GM21360 (cell line): ENCODE measurements at regions not wholly inside any gene's neighbourhood (a gene's known extent, or its start where the extent isn't known, plus 50 kb on each side); places are given as distances from the start of the nearest gene placed in this dataset.

ENCODE experiments used
- ATAC-seq: cut with Tn5 transposase; IDR thresholded peaks from one replicate; pipeline ENCODE4 v1.9.1; 2021; ENCODE audit warnings: mild to moderate bottlenecking, moderate library complexity; ENCODE audit not compliant: unreplicated experiment

DNA sequence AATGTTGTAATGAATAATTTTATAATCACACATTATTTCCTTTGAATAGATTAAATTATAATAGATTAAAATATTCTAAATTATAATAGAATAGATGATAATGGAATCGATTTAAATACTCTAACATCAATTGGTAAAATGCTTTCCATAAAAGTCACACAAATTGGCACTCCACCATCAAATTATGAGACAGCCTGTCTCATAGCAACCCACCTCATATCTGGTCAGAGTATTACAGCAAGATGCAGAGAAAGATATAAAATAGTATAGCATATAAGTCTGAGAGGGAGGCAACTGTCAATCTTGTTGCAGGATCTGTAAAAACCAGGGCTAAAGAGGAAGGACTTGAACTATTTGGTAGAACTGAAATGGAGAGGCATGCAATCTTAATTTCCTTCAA is 98.4 kb upstream of the NCKAP5 start:
- ATAC-seq: no peak

DNA sequence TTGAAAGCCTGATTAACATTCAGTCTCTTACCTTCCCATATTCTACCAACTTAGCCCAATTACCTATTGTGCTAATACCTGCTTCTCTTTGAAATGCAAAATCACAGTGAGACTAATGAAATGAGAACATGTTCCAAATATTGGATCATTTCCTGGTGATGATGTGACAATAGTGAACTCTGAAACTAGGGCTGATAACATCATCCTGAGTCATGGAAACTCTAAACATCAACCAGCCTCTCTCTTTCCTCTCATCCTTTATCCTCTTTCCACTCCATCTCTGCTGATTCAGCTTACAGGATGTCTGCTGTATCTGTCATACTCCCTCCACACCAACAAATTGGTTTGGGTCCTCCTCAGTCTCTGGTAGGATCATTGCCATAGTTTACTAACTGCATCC is 98.8 kb upstream of the NCKAP5 start:
- no peak for ATAC-seq

DNA sequence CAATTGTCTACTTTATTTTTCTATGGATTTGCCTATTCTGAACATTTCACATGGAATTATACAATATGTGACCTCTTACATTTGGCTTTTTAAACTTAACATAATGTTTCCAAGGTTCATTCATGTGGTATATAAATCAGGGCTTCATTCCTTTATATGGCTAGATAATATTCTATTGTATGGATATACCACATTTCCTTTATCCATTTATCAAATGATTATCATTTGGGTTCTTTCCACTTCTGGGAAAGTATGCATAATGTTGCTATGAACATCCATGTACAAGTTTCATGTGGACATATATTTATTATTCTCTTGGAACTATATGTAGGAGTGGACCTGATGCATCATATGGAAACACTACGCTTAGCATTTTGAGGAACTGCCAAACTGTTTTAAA is 99.7 kb upstream of the NCKAP5 start:
- ATAC-seq: no peak

DNA sequence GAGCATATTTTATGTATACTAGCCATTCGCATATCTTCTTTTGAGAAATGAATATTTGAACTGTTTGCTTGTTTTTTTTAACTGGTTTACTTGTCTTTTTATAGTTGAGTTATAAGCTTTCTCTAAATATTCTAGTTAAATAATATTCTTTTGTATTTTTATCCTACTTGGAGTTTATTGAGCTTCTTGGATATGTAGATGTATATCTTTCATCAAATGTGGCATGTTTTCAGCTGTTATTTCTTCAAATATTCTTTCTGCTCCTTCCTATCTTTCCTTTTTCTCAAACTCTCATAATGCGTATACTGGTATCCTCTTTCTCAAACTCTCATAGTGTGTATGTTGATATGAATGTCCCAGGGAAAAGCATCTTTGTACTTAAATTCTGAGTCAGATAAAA is 100.3 kb upstream of the NCKAP5 start:
- no peak for ATAC-seq

DNA sequence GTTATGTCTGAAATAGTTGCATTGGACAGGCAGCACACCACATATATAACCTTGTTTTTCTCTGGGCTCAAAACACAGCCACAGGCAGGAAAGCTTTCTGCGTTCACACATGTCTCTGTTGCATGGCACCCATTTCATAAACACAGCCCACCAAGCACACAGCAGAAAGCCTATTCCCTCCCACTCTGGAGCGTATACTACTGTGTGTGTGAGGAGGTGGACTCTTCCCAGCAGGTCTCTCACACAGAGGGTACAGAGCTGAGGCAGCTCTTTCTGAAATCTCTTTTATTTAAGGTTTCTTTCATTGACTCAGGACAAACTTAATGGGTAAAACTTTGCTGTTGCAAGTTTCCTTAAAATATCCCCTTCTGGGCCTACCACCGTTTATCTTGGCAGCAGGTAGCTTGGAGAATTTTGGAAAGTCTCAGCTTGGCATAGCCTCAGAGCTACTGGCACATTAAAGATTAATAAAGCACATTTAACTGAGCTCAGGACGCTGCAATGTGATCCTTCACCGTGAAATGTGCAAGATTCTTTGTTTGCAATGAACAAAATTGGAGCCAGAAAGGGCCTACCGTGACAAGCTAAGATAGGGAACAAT is 105.1 kb upstream of the NCKAP5 start:
- no peak for ATAC-seq

DNA sequence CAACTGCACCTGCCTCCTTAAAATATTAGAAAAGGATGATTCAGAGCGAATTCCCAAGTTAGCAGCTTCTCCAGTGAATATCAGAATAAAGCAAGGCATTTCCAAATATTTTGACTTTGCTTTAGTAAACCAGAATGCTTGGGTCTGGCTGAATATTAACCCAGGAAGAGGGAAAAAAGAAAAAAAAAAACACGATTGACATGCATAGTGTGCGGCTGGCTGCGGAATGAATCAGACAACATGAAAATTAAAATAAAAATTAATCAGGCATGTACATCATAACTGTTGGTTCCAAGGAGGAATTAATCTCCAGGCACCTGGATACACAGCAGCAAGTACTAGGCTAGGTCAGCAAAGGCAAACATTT is 105.8 kb upstream of the NCKAP5 start:
- no peak for ATAC-seq

DNA sequence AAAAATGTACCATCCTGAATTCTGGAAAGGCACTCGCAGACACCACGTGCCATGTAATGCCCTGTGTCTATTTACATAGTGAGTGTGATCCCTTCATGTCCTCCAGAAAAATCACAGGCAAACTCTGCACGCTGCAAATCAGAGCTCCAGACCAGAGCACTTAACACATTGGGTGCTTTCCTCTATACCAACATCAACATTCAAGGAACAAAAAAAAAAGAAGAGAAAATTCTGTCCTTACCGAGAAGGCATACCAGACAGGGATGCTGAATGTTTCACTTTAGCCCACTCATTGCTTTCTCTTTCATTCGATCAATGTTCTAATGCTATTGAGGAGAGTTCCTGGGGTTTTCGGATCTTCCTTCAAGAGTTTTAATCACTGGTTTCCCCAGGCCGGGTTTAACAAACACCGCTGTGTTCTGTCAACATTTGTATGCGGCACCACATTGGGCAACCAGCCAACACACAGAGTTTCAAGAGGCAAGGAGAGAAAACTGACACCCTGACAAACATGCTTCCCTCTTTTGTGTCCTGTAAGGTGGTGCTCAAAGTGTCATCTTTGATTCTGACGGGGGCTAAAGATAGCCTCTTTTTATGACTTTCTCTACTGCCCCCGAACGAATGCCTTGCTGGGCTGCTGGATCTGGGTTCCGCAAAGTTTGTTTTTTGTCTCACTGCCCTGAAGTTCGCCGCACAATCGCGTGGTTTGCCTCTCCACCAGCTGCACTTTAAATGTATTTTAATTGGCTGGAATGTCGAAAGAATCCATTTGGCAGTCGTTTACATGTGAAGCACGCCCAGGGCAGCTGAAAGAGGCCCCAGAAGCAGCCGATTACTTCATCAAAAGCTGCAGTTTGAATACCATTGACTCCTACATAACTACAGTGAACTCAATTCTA is 106.4 kb upstream of the NCKAP5 start:
- no peak for ATAC-seq

DNA sequence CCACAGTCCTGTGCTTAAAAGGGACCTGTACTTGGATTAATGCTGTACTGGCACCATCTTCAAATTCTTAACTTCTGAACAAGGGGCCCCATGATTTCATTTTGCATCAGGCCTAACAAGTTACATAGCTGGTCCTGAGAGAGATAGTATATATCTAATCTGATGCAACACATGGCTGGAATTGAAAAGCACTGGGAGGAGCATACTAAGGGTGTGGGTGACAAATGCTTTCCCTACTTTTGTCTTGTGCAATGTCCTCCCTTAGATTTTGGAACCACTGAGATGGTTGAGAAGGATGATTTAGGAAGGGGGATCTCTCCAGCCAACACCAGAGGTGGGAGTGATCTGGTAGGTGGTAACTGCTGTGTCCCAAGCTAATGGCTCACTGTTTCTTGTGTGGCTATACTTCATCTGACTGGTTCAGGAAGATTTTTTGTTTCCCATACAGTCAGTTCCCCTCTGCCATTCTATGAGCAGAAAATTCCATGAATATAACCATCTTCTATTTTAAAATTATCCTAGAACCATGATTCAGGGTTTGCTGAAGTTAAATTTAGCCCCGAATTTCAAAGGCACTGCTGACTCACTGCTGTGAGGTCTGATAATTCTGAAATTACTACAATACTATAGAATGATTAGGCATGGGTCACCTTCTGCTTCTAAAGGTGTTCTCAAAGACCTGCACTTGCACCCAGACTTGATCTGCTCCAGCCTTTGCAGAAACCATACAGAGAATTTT is 108.3 kb upstream of the NCKAP5 start:
- no peak for ATAC-seq

DNA sequence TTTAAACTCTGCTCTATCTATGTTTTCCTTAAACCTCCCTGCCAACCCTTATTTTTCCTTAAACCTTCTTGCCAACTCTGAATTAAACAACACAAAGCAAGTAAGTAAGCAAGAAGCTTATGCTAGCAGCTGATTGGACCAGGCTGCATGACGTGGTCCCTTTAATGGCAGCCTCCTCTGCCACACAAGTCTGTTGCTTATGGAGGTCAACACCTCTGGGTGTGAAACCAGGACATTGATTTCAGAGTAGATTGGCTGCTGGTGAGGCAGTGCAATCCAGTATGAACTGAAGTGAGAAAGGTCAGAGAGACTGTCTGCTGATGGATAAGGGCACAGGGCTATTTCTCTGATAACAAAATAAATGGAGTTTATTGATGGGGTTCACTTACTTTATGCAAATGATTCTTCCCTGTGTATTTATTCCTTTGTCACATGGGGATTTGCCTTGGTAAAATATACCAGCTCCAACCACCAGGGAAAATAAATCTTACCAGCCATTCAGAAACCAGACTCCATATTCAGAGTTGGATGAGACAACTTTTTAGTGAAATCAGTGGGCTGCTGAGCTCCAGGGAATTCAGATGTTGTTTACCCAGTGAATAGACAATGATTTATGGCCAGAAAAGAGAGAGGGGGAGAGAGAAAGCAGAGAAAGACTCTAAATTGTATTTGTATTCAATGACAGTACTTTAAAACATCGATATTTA is 112.2 kb upstream of the NCKAP5 start:
- no peak for ATAC-seq

DNA sequence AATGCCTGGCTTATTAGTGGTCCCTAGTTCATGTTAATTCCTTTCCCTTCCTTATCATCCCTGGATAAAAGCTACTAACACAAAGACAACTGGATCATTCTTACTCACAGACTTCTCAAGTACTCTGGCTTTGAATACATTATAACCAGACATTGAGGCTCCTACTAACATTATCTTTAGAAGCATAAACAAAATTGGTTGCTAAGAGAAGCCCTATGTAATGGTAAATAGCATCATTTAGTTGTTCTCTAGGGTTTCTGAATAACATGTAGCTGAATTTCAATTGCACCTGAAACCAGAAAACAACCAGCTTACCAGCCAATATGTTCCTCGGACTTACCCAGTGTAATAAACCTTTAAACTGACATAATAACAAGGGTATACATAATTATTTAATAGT is 114.1 kb upstream of the NCKAP5 start:
- ATAC-seq: no peak

DNA sequence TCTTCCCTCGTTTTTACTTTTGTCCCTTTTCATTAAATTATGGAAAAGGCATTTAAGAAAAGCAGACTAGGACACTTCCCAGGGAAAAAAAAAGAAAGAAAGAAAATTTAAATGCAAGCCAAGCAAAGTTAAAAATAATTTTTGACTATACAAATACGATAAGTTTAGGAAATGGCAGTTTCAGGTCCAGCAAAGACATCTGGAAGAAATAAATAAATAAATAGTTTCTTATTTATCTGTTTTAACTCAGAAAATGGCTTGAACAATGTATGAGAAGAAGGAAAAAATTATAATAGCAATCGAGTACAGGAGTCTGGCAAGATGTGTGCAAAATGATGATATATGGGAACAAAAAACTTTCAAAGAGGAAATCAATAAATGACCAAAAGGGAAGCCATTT is 114.6 kb upstream of the NCKAP5 start:
- no peak for ATAC-seq

DNA sequence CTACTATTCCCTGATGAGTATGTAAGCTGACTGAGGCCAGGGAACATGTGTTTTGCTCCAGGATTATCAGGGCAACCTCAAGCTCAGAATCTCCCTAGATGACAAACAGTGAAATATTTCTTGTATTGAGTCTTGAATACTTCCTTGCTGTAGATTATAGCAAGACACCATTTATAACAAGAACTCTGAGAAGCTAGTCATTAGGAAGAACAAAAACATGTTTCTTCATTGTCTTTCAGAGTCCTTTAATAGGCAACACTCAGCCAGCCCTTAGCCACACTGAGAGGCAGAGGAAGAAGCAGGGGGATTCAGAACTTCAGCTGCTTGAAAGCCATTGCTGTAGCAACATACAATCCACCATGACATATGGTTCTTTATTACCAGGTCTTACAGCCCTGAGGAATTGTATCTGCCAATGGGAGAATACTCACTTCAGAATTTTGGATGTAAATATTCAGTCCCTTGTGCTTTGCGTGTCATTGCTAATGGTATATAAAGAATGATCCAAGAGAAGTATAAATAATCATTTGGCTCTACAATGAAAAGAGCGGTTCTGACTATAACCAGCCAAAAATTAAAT is 117.5 kb upstream of the NCKAP5 start:
- ATAC-seq: no peak

DNA sequence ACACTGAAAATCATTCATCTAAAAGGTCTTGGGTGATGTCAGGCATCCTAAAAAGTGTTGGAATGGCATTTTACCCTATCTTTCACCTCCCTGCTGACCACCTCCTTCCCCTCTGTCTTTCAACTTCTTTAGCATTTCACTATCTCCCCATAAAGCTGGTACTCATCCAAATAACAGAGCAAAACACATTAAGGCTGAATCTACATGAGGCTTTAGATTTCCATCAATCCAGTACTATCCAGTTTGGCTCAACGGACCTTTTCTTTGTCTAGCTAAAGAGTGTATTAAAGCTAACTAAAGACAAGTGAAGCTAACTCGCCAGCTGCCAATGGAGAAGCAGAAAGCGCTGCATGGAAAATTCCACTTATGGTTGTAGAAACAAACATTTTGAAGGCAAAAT is 122.5 kb upstream of the NCKAP5 start:
- ATAC-seq: no peak

DNA sequence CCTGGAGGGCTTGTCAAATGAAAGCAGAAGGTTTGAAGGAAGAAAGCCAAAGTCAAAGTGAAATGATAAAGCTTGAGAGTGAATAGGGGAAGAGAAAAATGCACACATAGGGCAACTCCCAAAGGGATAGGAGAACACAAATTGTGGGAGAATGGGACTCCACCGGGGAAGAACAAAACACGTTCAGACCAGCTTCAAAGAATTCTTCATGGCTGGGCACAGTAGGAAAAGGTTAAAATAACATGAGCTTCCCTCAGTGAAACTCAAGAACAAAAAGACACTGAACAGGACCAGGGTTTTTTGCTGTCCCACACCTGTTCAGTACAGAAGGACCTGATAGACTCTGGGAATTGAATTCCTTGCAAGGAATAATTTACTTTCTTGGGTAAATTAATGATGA is 123.1 kb upstream of the NCKAP5 start:
- ATAC-seq: no peak

DNA sequence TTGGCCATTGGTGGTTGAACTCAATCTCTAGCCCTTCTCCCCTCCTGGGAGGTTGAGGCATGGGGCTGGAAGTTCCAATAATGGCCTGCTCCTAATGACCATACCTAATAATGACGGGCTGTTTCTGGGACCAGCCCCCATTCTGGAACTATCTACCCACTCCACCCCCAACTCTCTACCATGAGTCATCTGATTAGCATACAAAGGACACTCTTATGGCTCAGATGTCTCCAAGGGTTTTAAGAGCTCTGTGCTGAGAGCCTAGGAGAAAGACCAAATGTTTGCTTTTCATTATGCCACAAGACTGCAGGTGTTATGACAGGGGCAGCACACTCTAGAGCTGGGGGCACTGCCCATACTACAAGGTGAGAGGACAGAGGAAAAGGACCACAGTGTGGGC is 137.0 kb upstream of the NCKAP5 start:
- ATAC-seq: no peak

DNA sequence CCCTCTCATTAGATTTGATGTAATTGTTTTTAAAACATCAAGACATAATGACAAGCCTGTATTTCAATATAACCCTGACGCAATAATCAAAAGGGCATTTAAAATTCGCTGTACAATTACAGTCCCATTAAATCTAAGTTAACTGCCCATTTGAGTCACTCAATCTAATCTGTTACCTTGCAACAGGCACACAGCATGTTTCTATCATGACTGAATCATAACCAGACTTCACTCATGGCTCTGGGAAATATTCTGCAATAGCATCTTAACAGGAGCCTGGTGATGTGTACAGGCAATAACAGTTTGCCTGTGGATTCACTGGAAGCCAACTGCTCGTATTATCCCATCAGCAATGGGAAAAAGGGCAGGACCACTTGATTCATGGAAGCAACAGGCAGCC is 142.3 kb upstream of the NCKAP5 start:
- no peak for ATAC-seq

DNA sequence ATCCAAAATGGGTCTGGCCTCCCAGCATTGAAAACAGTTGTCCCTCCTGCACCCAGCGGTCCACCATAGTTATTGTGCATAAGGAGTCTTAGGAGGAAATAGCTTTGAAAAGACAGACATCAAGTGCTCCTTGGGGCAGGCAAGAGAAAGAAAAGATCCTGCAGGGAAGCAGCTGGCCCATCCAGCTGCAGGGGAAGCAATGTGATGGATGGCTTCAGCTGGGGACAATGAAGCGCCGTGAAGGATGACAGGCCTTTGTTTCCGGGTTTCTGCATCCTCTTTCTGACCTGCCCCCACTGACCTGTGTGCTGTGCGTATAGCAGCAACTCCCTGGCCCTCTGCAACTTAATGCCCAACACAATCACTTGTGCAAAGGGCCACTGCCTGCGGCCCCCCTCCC is 142.9 kb upstream of the NCKAP5 start:
- no peak for ATAC-seq

DNA sequence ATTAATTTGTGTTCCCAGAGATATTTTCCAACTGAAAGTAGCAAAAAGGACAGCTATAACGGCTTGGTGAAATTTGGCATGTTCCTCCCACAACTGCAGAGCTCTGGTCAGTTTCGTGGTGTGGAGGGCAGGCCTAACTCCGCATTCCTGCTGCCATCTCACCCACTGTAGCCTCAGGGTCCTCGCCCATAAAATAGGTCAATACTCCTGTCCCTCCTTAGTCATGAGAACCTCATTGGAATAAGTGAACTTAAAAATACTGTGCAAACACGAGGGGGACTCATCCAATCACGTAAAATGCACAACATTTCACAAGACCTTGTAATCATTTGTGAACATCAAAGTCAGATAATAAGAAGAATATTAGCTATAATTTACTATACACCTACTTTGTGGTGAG is 143.5 kb upstream of the NCKAP5 start:
- ATAC-seq: no peak

DNA sequence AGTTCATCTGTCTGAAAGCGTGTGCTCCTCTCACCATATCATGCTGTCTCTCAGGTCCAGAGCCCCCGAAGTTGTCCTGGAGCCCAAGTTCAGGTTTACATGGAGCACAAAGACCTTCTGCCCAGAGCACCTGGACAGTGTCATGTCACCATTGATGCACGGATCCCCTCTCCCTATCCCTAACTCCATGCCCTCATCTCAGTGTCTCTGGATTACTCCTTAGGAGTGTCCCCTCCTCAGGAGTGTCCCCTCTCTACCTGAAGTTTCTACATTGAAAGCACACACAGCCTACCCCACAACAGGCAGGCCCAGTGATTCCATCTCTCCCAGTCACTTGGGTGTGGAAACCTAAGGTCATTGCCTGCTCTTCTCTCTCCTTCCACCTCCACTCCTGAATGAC is 144.1 kb upstream of the NCKAP5 start:
- no peak for ATAC-seq

DNA sequence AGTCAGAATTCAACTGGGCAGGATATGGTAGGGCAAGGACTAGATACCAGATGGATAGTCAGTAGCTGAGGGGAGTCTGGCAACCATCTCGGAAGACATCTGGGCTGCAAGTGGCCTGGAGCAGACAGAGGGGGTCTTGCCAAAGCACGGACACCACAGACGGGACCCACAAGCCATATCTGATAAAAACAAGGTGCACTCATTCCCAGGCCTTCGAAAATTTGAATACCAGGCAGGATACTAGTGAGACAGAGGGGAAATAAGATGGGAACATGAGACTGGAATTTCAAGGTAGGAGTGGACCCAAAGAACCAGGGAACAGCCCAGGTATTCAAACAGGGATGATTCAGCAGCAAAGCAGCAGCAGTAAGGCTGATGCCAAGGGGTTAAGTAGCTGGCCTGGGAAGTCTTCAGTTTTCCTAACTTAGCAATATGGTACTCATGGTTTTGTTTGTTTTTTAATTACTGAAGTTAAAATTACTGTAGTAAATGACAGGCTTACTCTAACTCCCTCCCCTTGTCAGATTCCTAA is 144.9 kb upstream of the NCKAP5 start:
- no peak for ATAC-seq

DNA sequence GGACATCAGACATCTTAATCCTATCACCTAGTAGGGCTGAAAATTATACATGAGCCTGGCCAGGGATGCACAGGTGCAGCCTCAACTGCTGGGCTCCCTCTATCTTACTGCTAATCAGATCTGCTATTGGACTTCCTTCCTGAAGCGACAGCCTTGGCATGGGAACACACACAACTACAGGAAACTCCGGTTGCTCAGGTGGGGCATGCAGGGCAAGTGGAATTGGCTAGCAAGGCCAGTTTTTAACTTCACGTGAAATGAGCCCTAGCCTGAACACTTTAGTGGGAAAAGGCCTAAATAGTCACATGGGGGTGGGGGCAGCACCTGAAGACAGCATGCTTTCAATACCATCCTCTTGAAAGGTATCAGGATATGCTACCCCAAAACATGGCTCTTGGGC is 147.9 kb upstream of the NCKAP5 start:
- ATAC-seq: no peak
